ENCODE measurements at regions not wholly inside any gene's neighbourhood (a gene's known extent, or its start where the extent isn't known, plus 50 kb on each side); places are given as distances from the start of the nearest gene placed in this dataset.

DNA sequence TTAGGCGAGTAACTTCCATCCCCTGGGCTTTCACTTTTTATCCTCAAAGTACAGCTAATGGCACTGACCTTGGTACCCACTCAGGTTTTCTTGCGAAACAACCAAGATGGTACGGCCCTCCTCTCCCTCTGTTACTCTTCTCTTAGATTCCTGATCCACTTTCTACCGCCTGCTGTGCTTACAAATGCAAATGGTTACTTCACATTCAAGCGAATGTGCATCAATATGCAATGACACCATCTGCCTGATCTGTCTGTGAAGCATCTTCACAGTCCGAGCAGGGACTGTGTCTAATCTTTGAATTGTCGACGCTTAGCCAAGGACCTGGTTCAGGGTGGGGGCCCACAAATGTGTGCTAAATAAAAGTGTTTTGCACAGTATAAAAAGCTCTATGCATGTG lies 112.2 kb downstream of the TRIB2 start:
- DNase-seq, result no peak

DNA sequence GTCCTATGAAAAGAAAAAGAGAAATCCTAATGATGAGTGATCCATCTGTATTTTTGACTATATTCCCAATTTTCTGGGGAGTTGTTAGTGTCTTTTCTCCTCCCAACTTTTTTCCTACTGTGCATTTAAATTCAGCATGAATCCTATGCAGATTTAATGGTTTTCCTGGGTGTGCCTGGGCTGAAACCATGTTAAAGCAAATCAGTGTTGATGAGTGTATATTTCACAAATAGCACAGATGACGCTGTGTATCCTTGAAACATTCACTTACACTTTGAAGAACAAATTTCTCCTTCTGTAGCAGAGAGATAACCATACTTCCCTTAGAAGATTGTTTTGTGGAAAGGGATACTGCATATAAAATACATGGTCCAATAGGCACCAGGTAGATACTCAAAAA lies 114.3 kb downstream of the TRIB2 start:
- no peak for DNase-seq

DNA sequence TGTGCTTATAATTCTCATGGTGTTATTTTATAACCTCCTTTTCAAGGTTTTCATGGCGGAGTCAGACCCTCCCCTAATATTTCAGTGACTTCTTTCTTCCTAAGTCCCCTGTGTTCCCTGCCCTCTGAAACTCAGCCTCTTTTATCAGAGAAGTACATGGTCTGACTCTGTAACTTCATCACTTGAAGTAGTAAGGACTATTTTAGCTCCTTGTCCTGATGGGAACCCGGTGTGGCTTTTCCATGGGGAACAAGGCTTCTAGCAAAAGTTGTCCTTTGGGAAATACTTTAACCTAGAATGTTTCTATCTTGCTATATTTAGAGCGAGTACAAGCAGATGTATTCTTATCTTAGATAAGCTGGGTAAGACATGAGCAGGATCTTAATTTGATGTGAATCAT lies 117.5 kb downstream of the TRIB2 start:
- no peak for DNase-seq

DNA sequence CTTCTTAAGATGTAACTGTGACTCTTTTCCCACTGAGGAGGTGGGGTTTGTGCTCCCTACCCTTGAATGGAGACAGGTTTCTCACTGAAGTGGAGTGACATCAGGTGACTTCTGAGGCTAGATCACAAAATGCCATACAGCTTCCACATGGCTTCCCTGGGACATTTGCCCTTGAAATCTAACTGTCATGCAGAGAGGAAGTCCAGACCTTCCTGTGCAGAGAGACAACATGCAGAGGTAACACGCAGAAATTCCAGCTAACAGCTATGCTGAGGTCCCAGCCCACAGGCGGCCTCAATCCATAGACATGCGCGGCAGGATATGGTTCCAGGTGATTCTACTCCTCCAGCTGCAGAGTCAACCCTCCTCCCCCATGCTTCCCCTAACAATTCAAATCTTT lies 119.0 kb downstream of the TRIB2 start:
- DNase-seq, result no peak

DNA sequence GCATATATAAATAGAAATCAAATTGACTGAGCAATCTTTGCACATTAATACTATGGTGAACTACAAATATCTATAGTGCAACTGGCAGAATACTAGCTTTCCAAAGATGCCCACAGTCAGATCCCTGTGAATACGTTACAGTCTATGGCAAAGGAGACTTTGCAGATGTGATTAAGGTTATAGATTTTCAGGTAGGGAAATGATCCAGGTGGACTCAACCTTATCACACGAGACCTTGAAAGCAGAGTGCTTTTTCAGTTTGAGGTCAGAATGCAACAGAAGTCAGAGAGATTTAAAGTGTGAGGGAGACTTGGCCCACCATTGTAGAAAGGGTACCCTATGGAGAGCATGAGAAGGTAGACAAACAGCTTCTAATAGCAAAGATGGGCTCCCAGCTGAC lies 122.6 kb downstream of the TRIB2 start:
- no peak for DNase-seq

DNA sequence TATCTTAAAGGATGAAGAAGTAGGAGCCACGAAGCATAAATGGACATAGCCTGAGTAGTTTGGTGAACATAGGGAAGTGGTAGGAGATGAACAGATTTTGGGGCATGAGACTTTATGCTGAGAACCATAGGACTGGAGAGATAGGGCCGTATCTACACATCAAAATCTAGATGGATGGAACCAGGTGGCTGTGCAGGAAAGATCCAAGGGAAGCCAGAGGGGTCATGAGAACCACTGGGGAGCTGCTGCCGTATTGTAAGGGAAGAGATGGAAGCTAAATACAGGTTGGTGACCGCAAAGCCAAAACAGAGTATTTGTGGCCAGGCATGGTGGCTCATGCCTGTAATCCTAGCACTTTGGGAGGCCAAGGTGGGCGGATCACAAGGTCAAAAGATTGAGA lies 124.3 kb downstream of the TRIB2 start:
- no peak for DNase-seq

DNA sequence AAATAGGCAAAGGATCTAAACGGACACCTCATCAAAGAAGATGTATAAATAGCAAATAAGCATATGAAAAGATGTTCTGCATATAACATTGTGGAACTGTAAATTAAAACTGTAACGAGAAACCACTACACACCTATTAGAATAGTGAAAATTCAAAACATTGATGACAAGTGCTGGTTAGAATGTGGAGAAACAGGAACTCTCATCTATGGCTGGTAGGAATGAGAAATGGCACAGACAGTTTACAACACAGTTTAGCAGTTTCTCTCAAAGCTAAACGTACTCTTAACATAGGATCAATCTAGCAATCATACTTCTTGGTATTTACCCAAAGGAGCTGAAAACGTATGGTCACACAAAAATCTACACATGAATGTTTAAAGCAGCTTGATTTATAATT lies 126.2 kb downstream of the TRIB2 start:
- no peak for DNase-seq

DNA sequence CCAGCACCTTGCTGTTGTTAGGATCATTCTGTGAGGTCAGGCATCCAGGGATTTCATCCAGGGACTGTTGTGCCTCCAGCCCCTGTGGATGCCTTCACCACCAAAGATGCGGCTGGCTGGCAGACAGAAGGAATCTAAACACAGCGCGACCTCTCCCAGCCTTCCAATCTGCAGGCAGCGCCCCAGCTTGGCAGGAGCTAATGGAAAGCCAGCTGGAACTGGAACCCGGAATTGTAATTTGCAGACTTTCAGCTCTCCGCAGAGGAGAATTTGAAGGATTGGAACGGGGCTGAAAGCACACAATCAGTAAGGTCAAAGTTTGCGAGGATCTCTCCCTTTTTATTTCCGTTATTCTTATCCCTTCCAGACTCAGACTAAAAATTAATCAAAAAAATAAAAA lies 127.8 kb downstream of the TRIB2 start:
- no peak for DNase-seq

DNA sequence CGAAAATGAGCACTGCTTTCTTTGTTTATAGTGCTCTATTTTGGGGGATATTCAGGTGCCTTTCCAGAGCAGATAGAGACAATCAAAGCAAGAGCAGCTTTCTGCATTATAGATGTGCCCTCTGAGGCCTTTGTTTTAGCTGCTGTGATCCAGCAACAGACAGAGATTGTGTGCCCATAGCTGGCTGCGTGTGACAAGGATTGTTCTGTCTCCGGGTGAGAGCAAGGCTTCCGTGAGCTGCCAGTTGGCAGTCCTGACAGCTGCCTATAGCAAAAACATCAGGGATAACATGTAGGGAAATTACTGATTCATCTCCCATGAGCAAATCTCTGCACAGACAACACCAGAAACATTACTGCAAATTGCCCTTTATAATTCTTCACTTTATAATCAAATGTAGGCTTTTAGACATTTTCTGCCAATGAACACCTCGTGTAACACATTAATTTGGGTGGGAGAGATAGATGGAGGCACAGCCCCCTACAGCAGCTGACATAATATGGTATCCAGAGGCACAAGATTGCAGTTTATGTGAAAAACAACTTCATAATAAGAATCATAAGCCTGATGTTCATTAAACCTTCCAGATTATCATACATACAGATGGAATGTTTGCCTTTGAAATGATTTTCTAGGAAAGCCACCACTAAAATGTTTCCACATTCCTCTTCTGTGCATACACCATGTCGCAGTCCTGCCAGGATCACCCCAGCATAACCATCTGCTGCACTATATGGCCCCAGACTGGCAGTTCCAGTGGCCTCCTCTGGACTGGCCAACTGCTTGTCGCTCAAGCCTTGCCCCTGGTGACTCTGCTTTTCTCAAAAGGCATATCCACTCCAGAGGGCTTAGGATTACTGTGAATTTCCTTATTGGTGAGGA lies 131.2 kb downstream of the TRIB2 start:
- no peak for DNase-seq

DNA sequence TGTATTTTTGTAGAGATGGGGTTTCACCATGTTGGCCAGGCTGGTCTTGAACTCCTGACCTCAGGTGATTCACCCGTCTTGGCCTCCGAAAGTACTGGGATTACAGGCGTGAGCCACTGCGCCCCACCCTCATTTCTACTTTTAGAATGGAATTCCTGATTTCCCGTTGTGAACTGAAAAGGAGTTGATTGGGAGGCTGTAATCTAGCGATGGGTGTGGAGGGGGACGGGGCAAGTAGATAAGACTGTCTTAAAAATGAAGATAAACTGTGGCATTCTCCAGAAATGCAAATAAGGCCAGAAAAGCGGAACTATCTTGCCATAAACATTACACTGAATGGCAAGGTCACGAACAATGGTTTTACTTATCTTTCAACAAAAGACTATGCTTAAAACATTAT lies 135.4 kb downstream of the TRIB2 start:
- DNase-seq, result no peak

DNA sequence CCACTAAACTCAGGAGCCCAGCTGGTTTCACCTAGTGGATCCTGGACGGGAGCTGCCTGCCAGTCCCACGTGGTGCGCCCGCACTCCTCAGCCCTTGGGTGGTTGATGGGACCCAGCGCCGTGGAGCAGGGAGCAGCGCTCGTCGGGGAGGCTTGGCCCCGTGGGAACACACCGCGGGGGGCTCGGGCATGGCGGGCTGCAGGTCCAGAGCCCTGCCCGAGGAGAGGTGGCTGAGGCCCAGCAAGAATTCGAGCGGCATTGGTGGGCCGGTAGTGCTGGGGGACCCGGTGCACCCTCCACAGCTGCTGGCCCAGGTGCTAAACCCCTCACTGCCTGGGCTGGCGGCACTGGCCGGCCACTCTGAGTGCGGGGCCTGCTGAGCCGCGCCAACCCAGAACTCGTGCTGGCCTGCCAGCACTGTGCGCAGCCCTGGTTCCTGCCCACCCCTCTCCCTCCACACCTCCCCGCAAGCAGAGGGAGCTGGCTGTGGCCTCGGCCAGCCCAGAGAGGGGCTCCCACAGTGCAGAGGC lies 137.3 kb downstream of the TRIB2 start:
- DNase-seq, result no peak

DNA sequence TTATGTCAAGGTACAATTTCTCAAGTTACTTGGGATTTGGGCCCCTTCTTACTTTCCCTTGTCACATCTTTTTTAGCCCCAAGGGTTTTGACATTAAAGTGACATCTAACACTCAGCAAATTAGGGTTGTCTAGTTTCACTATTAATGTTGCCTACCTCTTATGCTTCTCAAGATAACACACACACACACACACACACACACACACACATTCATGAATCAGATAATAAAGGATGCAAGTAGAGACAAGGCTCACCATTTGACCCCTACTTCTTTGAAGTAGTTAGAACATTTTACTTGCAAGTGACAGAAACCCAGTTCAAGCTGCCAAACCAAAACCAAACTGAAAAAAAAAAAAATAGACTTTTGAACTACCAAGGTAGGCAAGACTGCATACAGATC lies 138.8 kb downstream of the TRIB2 start:
- DNase-seq, result no peak

DNA sequence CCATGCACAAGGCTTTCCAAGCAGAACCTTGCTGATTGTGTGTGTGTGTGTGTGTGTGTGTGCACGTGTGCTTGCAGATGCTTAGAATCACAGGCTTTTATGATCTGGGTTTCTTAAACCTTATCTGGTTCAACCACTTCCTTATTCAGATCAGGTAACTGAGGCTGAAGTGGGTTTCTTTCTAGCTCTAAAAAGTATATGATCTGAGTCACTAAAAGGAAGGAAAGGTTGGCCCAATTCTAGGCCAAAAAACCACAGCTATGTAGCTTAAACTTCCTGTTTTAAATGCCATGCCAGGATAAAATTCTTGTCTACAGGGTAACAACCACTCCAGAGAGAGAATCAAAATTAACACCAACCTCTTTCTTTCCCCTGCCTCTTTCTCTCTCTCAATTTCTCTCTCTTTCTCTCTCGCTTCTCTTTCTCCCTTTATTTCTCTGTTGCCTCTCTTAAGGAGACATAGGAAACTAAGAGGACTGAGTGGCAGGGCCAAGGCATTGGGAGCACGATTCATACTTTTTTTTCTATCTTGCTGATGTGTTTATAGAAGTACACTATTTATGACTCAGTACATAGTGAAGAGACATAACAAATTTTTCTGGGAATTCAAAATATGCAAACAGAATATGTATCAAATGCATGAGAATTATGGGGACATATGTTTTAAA lies 140.3 kb downstream of the TRIB2 start:
- DNase-seq, result no peak

DNA sequence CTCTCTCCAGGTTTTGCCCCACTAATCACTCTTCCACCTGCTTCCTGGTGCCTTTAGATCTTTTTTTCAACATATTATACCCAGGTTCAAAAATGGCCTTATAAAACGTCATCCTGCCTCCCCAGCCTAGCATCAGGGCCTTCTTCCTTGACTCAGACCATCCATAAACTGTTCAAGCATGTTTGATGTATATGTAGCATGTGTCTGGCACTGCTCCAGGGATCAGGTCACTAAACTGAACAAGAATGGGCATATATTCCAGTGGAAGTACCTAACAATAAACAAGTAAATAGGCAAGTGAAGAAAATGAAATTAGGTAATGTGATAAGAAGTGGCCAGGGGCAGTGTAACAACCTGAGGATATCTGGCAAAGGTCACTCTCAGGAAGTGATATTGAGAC lies 141.2 kb downstream of the TRIB2 start:
- no peak for DNase-seq

DNA sequence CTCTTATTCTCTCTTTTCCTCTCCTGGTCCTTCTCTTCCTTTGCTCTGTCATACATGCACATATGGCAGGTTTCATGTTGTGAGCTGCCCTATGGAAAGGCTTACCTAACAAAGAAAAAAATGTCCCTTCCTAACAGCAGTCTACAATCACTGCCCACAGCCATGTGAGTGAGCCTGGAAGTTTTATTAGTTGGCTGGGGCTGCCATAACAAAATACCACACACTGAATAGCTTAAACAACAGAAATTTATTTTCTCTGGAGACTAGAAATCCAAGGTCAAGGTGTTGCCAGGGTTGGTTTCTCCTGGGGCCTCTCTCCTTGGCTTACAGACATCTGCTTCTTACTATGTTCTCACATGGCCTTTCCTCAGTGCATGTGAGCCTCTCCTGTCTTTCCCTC lies 142.1 kb downstream of the TRIB2 start:
- no peak for DNase-seq

DNA sequence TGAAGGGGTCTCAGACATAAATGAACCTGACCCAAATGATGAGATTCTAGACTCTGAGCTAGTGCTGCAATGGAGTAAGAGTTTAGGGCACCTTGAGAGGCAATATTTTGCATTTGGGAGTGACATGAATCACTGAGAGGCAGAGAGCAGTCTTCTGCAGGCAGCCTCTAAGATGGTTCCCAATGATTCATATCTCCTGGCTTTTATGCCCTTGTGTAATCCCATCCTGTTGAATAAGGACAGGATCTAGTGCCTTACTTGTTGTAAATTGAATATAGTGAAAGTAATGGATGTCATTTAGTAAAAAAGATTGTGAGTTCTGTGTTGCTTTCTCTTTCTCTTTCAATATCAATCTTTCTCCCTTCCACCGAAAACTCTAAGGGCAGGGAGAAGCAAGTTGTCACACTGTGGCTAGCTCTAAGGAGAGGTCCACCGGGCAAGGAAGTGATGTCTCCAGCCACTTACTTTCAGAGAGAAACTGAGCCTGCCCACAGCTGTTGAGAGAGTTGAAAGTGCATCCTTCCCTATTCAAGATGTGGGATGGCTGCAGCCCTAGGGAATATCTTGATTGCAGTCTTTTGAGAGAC lies 144.7 kb downstream of the TRIB2 start:
- no peak for DNase-seq

DNA sequence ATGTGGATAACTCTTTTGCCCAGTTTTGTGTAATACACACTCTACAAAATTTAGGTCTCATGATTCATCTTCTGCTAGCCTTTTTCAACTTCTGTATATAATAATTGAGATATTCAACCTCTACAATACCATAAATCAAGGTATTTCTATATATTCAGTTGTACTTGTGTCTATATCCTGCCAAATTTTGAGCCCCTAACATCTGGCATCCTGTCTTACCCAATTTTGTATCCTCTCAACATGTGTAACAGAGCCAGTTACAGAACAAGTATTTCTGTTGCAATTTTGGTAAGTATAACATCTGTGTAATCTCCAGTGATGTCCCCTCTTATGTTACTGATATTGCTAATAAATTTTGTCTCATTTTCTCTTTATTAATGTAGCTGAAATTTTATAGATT lies 145.8 kb downstream of the TRIB2 start:
- DNase-seq, result no peak

DNA sequence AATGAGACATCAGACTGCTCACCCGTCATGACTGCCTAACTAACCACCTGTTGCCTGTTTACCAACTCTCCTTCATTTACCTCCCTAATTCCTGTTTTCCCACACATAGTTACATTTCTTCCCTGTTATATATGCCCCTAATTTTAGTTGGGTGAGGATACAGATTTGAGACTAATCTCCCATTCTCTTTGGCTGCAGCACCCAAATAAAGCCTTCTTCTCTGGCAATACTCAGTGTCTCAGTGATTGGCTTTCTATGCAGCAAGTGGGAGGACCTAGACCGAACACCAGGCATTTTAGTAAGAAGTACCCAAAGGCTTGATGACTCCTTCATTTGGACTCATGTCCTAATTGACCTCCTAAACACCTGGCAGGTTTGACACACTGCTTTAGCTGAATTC lies 147.2 kb downstream of the TRIB2 start:
- no peak for DNase-seq

DNA sequence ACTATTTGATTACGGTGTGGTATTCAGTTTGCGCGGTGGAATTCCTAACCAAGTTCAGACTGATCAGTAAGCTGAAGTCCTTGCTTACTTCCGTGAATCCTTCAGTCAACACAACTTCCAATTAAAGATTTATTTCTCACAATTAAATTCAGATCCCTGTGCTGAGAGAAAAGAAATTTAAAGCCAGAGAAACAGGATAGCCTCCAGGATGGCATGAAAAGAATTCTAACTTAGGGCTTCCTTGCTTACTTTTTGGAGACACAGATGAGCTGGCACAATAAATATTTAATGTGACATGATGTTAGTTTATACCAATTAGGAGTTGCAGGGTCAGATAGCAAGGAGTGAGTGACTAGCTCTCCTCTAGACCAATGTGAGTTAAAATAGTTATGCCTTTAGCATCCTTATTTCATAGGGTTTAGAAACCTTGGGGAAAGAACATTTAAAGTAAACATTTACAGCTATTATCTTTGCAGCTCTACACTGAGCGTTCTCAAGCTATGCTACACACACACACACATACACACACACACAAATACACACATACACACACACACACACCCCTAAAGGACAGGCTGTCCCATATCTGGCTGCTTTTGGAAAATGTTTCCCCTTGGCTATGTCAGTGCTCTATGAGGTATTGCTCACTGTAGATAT lies 151.0 kb downstream of the TRIB2 start:
- DNase-seq, result no peak

DNA sequence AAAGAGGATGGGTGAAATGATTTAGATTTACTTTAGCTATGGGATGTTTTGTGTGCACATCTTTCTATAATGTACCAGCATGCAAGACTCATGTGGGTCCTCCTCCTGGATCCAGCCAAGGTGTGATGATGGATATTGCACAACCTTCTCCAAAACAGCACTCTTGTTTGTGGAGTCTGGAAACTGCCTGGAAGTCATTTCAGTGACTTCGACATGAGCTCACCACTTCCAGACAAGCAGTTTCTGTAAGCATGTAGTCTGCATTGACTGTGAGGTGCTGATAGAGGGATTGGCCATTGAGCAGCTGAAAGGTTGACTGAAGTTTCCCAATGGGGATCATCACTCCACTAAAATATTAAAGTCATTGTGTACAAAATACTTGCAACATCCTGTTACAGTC lies 154.0 kb downstream of the TRIB2 start:
- DNase-seq, result no peak

DNA sequence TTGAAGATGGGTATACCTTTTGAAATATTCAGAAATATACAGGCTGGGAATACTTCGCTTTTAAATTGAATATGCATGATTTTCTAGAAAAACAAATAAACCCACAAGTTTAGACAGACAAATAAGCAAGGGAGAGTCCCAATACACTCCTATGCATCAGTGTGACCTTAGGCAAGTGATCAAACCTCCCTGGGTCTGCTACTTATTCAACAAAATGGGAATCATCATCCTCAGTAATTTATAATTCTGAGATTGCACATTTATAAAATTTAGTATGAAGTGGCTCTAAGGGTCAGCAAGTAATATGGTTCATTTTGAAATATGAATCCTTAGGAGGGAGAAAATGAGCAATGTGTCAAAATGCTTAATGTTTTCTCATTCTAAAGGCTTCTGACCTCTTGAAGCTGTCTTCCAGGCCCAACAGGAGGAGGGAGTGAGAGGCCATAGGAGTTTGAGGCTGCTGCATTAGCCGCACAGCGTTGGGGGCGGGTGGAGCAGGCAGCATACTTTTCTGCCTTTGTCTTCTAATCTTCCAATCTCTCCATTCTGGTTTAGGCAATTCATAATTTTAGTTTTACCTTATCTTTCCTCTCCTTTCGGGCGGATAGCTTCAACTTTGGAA lies 155.1 kb downstream of the TRIB2 start:
- DNase-seq, result no peak

DNA sequence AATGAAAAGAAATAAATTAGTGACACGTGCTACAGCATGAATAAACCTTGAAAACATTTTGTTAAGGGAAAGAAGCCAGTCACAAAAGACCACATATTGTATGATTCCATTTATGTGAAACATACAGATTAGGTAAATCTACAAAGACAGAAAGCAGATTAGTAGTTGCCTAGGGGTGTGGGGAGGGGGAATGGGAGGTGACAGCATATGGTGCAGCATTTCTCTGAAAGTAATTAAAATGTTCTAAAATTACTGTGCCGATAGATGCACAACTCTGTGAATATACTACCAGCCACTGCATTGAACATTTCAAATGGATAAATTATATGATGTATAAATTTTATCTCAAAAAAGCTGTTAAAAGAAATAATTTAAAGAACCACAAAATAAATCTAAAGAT lies 161.0 kb downstream of the TRIB2 start:
- no peak for DNase-seq

DNA sequence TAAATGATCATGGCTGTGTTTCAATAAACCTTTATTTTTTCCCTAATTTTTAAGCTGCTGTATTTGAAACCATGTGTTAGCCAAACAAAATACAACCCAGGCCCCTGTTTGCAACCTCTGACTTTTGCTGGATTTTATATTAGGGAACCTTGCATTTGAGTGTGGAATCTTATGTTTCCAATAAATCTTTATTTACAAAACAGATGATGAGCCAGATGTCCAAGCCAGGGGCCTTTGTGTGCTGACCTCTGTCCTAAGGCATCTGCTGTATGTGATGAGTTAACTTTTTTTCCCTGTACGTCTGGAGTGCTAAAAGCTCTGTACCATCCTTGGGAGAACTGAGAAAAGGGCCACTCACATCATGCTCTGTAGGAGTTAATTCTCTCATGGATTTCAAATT lies 162.9 kb downstream of the TRIB2 start:
- no peak for DNase-seq
